Kidney epithelial cell (primary cell): ENCODE measurements at regions not wholly inside any gene's neighbourhood (a gene's known extent, or its start where the extent isn't known, plus 50 kb on each side); places are given as distances from the start of the nearest gene placed in this dataset.

Experiments
- DNase-seq: peaks from one replicate; pipeline ENCODE4 v3.0.0-alpha.2; 2010; ENCODE audit warnings: low read depth
- H3K27me3 ChIP-seq: 2 replicates; pipeline ENCODE4 v1.6.0; 2011; ENCODE audit warnings: low read length; ENCODE audit not compliant: control insufficient read depth, insufficient read depth
- H3K36me3 ChIP-seq: 2 replicates; pipeline ENCODE4 v1.5.1; 2011; ENCODE audit warnings: low read length; ENCODE audit not compliant: control insufficient read depth, insufficient read depth
- H3K4me3 ChIP-seq: 2 replicates; pipeline ENCODE4 v1.5.1; 2011; ENCODE audit warnings: low read depth, mild to moderate bottlenecking, control low read depth, low read length
- TF ChIP-seq, protein P1 (sequence below): IDR thresholded peaks from 2 replicates; pipeline ENCODE4 v1.5.1; 2011; ENCODE audit warnings: mild to moderate bottlenecking, moderate library complexity, low read length, control low read depth, inconsistent platforms; ENCODE audit not compliant: insufficient read depth, poor library complexity, severe bottlenecking

DNA sequence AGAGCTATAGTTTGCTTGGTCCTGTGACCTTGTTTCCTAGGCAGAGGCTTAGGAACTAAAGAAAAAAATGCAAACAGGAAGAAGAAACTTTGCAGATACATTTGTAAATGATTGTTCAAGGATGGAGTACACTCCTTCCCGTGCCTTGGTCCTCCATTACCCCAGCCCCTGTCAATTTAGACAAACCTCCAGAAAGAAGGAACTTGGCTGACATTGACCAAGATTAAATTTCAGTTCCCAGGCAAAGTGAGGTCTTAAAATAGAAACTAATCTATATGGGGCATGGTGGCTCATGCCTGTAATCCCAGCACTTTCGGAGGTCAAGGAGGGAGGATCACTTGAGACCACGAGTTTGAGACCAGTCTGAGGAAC lies 179.9 kb upstream of the FN1 start:
- H3K27me3 ChIP-seq: no peaks in the 10 kb centered on the region
- DNase-seq: no peak
- no peak overlapping the region for H3K4me3 ChIP-seq
- H3K36me3 ChIP-seq: no peaks in the 10 kb centered on the region
- TF ChIP-seq, protein P1, sequence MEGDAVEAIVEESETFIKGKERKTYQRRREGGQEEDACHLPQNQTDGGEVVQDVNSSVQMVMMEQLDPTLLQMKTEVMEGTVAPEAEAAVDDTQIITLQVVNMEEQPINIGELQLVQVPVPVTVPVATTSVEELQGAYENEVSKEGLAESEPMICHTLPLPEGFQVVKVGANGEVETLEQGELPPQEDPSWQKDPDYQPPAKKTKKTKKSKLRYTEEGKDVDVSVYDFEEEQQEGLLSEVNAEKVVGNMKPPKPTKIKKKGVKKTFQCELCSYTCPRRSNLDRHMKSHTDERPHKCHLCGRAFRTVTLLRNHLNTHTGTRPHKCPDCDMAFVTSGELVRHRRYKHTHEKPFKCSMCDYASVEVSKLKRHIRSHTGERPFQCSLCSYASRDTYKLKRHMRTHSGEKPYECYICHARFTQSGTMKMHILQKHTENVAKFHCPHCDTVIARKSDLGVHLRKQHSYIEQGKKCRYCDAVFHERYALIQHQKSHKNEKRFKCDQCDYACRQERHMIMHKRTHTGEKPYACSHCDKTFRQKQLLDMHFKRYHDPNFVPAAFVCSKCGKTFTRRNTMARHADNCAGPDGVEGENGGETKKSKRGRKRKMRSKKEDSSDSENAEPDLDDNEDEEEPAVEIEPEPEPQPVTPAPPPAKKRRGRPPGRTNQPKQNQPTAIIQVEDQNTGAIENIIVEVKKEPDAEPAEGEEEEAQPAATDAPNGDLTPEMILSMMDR: no peak

DNA sequence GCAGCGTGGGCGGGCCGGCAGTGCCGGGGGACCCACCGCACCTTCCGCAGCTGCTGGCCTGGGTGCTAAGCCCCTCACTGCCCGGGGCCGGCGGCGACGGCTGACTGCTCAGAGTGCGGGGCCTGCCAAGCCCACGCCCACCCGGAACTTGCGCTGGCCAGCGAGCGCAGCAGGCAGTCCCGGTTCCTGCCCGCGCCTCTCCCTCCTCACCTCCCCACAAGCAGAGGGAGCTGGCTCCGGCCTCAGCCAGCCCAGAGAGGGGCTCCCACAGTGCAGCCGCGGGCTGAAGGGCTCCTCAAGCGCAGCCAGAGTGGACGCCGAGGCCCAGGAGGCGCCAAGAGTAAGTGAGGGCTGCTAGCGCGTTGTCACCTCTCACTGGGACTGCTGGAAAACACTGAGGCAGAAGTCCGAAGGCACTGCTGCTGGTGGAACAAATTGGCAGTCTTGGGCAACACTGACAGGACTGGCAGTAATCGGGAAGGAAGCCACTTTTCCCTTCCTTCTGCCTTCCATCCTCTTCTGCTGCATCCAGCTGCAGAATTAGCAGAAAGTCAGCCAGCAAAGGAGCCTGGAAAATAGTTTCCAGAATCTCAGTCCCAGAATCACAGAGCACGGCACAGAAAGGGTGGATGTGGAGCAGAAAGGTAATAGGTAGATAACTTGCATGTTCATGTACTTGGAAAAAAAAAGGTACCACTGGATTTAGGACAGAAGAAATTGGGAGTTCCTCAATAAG lies 179.4 kb upstream of the FN1 start:
- Histone ChIP-seq H3K36me3 (no peaks in the 10 kb centered on the region), H3K27me3 (no peaks in the 10 kb centered on the region), H3K4me3 (no peak overlapping the region)
- TF ChIP-seq, protein P1: no peak
- DNase-seq: no peak

DNA sequence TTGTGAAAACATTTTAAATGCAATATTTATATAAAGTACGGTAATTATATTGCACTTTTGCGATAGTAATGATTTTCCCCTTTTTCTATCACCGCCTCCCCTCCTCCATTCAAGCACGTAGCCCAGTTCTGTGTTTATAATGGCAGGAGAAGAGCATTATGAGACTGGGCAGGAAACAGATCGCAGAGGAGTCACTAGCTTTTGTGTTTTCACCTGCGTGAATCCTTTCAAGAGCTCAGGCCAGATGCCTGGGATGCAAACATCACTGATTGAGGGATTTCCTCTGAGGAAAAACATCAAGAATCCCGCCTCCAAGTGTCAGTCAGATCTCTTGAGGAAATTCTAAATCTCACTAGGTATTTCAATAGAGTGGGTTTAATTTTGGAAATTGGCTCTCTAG lies 178.4 kb upstream of the FN1 start:
- TF ChIP-seq, protein P1: no peak
- no peak for DNase-seq
- no peak overlapping the region for H3K4me3 ChIP-seq
- no peaks in the 10 kb centered on the region for H3K27me3 ChIP-seq
- no peaks in the 10 kb centered on the region for H3K36me3 ChIP-seq

DNA sequence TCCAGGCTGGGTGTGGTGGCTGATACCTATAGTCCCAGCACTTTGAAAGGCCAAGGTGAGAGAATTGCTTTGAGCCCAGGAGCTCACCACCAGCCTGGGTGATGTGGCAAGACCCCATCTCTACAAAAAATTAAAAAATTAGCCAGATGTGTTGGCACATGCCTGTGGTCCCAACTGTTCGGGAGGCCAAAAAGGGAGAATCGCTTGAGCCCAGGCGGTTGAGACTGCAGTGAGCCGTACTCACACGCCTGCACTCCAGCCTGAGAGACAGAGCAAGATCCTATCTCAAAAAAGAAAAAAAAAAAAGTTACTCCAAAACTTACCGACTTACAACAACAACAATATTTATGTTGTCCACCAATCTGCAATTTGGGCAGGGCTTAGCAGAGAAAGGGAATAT lies 178.0 kb upstream of the FN1 start:
- no peaks in the 10 kb centered on the region for H3K36me3 ChIP-seq
- H3K4me3 ChIP-seq: no peak overlapping the region
- TF ChIP-seq, protein P1: no peak
- no peaks in the 10 kb centered on the region for H3K27me3 ChIP-seq
- no peak for DNase-seq

DNA sequence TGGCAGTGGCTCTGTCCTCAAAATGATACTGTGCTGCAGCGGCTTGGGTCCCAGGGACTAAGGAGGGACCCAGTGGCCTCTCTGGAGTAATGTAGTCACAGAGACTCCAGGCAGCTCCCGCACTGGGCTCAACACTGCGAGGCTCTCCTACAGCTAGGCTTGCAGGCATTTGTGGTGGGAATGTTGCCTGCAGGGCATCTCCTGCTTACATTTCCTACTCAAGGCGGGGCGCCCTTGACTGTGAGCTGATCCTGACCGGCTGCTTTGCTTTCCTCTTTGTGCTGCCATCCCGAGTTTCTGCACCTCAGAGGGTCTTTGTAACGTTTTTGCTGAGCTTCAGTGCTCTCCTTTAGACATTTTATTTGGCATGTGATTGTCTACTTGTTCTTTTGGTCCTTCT lies 177.4 kb upstream of the FN1 start:
- DNase-seq: no peak
- TF ChIP-seq, protein P1: no peak
- Histone ChIP-seq H3K27me3 (no peaks in the 10 kb centered on the region), H3K4me3 (no peak overlapping the region), H3K36me3 (no peaks in the 10 kb centered on the region)

DNA sequence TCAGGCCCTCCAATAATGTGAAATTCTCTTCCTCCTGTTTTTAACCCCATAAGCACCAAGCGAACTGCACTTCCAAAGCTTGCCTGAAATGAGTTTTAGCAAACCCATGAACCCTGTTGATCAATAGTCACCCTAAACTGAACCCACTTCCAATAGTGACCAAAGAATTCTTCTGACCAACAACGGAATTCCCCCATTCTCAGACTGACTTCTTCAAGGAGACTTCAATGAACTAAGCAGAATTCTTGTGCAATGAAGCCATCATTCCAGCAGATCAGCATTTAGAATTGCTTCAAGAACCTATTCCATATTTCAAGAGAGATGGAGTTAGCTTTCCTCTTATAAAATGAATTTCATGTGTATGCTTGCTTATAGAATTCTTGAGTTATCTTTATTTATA lies 176.9 kb upstream of the FN1 start:
- Histone ChIP-seq H3K36me3 (no peaks in the 10 kb centered on the region), H3K4me3 (no peak overlapping the region), H3K27me3 (no peaks in the 10 kb centered on the region)
- DNase-seq: peak; percentile 67
- TF ChIP-seq, protein P1: no peak
